ENCODE measurements at regions not wholly inside any gene's neighbourhood (a gene's known extent, or its start where the extent isn't known, plus 50 kb on each side); places are given as distances from the start of the nearest gene placed in this dataset.

GRCh38 chr17:70013911-70014310, 61.1 kb upstream of the KCNJ16 start:
- TF ChIP-seq CTCF (IDR thresholded peaks at IDR 0.05) (no peak), POLR2AphosphoS5 (IDR thresholded peaks at IDR 0.05) (no peak)

All from gastroesophageal sphincter (tissue), 3 donors.